Hepatocyte (in vitro differentiated cells): ENCODE measurements at regions not wholly inside any gene's neighbourhood (a gene's known extent, or its start where the extent isn't known, plus 50 kb on each side); places are given as distances from the start of the nearest gene placed in this dataset.

Experiments used
- DNase-seq: peaks from one replicate; pipeline ENCODE4 v3.0.0-alpha.2; 2016; ENCODE audit warnings: low spot score
- H2AFZ ChIP-seq: fragments of 200-600 bp; sonication (generic); 2 replicates; pipeline ENCODE4 v1.6.0; 2016; ENCODE audit warnings: antibody characterized with exemption, mild to moderate bottlenecking
- H3K27ac ChIP-seq: fragments of 200-600 bp; sonication (generic); 2 replicates; pipeline ENCODE4 v1.5.1; 2016; ENCODE audit warnings: mild to moderate bottlenecking
- H3K27me3 ChIP-seq: fragments of 200-600 bp; sonication (generic); 2 replicates; pipeline ENCODE4 v1.6.1; 2016
- H3K36me3 ChIP-seq: fragments of 200-600 bp; sonication (generic); replicated peaks from 2 replicates; pipeline ENCODE4 v1.5.1; 2016; ENCODE audit warnings: low read depth; ENCODE audit not compliant: insufficient read depth
- H3K4me1 ChIP-seq: fragments of 200-600 bp; sonication (generic); 2 replicates; pipeline ENCODE4 v1.5.1; 2016; ENCODE audit warnings: mild to moderate bottlenecking, moderate library complexity; ENCODE audit not compliant: insufficient read depth
- H3K4me2 ChIP-seq: fragments of 200-600 bp; sonication (generic); 2 replicates; pipeline ENCODE4 v1.6.0; 2016
- H3K4me3 ChIP-seq: fragments of 200-600 bp; sonication (generic); 2 replicates; pipeline ENCODE4 v1.5.1; 2016; ENCODE audit warnings: mild to moderate bottlenecking
- H3K79me2 ChIP-seq: fragments of 200-600 bp; sonication (generic); 2 replicates; pipeline ENCODE4 v1.6.0; 2017; ENCODE audit warnings: mild to moderate bottlenecking
- H3K9me2 ChIP-seq: fragments of 200-600 bp; sonication (generic); replicated peaks from 2 replicates; pipeline ENCODE4 v1.6.0; 2017; ENCODE audit warnings: mild to moderate bottlenecking; ENCODE audit not compliant: insufficient read depth
- H3K9me3 ChIP-seq: fragments of 200-600 bp; sonication (generic); 2 replicates; pipeline ENCODE4 v1.5.1; 2016; ENCODE audit warnings: low read depth, mild to moderate bottlenecking
- H4K20me1 ChIP-seq: fragments of 200-600 bp; sonication (generic); 2 replicates; pipeline ENCODE4 v1.6.0; 2016; ENCODE audit warnings: mild to moderate bottlenecking; ENCODE audit not compliant: insufficient read depth, poor library complexity, severe bottlenecking
- CTCF ChIP-seq: fragments of 200-600 bp; sonication (generic); IDR thresholded peaks from 2 replicates; pipeline ENCODE4 v1.5.1; 2016; ENCODE audit warnings: antibody characterized with exemption, mild to moderate bottlenecking; ENCODE audit not compliant: poor library complexity
- EZH2 ChIP-seq: fragments of 200-600 bp; sonication (generic); IDR thresholded peaks from 2 replicates; pipeline ENCODE4 v1.6.1; 2016; ENCODE audit warnings: antibody characterized with exemption, mild to moderate bottlenecking, borderline replicate concordance
- EZH2phosphoT487 ChIP-seq: fragments of 200-600 bp; sonication (generic); IDR thresholded peaks from one replicate; pipeline ENCODE4 v1.6.1; 2018; ENCODE audit warnings: antibody characterized with exemption, mild to moderate bottlenecking, low read depth, moderate library complexity; ENCODE audit not compliant: unreplicated experiment, severe bottlenecking
- WGBS: methylation state at CpG from one replicate; pipeline ENCODE4 v1.1.6; 2016; ENCODE audit warnings: low lambda C conversion rate; ENCODE audit errors: missing lambda C conversion rate; 5-methylcytosine and 5-hydroxymethylcytosine counted together

GRCh38 chr5:155103146-155103545 is 89.6 kb downstream of the KIF4B start:
- Histone ChIP-seq H3K4me2 (no peak overlapping the region), H3K27me3 (no peaks in the 10 kb centered on the region), H3K9me3 (no peaks in the 10 kb centered on the region), H4K20me1 (no peaks in the 10 kb centered on the region), H3K36me3 (no peaks in the 10 kb centered on the region), H3K9me2 (no peaks in the 10 kb centered on the region), H3K4me1 (no peaks in the 10 kb centered on the region), H2AFZ (no peak overlapping the region), H3K79me2 (no peaks in the 10 kb centered on the region), H3K27ac (no peak overlapping the region), H3K4me3 (no peak overlapping the region)
- 73% methylated on average over 4 of the region's 4 CpGs for WGBS
- no peak for TF ChIP-seq EZH2
- no peak for TF ChIP-seq EZH2phosphoT487
- no peak for TF ChIP-seq CTCF
- no peak for DNase-seq

GRCh38 chr5:155104441-155104840 is 90.9 kb downstream of the KIF4B start:
- Histone ChIP-seq H3K36me3 (no peaks in the 10 kb centered on the region), H3K4me2 (no peak overlapping the region), H3K79me2 (no peaks in the 10 kb centered on the region), H3K27me3 (no peaks in the 10 kb centered on the region), H3K9me2 (no peaks in the 10 kb centered on the region), H2AFZ (no peak overlapping the region), H3K4me3 (no peak overlapping the region), H4K20me1 (no peaks in the 10 kb centered on the region), H3K4me1 (no peaks in the 10 kb centered on the region), H3K9me3 (no peaks in the 10 kb centered on the region), H3K27ac (no peak overlapping the region)
- WGBS: 84% methylated on average over 2 of the region's 2 CpGs
- DNase-seq: no peak
- TF ChIP-seq EZH2phosphoT487 (no peak), CTCF (no peak), EZH2 (no peak)

DNA sequence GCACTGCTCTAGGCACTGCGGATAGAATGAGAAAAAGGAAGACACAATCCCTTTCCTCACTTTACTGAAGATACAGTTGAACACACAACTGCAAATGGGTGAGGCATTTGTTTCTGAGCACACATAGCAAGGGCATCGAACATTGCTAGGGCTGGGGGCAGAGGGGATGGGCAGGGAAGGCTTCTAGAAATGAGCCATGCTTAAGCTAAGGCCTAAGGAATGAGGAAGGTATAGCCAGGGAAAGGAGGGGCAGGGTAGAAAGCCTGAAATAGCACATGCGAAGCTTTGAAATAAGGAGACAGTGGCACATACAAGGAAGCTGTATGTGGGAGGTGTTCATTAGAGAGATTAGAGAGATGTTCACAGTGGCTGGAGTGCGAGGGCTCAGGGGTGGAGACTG is 92.7 kb downstream of the KIF4B start:
- Histone ChIP-seq H3K27me3 (no peaks in the 10 kb centered on the region), H3K4me2 (no peak overlapping the region), H3K36me3 (no peaks in the 10 kb centered on the region), H3K4me3 (no peak overlapping the region), H3K4me1 (no peaks in the 10 kb centered on the region), H3K27ac (no peak overlapping the region), H3K9me2 (no peaks in the 10 kb centered on the region), H4K20me1 (no peaks in the 10 kb centered on the region), H3K79me2 (no peaks in the 10 kb centered on the region), H2AFZ (no peak overlapping the region), H3K9me3 (no peaks in the 10 kb centered on the region)
- no peak for DNase-seq
- 91% methylated on average over 4 of the region's 4 CpGs for WGBS
- TF ChIP-seq EZH2phosphoT487 (no peak), CTCF (no peak), EZH2 (no peak)

- H3K4me1 ChIP-seq: no peaks in the 10 kb centered on the region
- TF ChIP-seq EZH2phosphoT487 (no peak), EZH2 (no peak), CTCF (no peak)
- 70% methylated on average over 3 of the region's 3 CpGs for WGBS
- H3K4me3 ChIP-seq: no peak overlapping the region
- no peak for DNase-seq
- no peak overlapping the region for H3K27ac ChIP-seq
- H2AFZ ChIP-seq: no peak overlapping the region
- H3K79me2 ChIP-seq: no peaks in the 10 kb centered on the region
- no peaks in the 10 kb centered on the region for H3K36me3 ChIP-seq
- no peaks in the 10 kb centered on the region for H3K9me3 ChIP-seq
- H3K4me2 ChIP-seq: no peak overlapping the region
- H3K27me3 ChIP-seq: no peaks in the 10 kb centered on the region
- H4K20me1 ChIP-seq: no peaks in the 10 kb centered on the region
- H3K9me2 ChIP-seq: no peaks in the 10 kb centered on the region
Measured at GRCh38 chr5:155113888-155114287, 100.3 kb downstream of the KIF4B start.
